Esophagus (tissue), 2 donors: ENCODE measurements at regions not wholly inside any gene's neighbourhood (a gene's known extent, or its start where the extent isn't known, plus 50 kb on each side); places are given as distances from the start of the nearest gene placed in this dataset.

Experiments
- H3K27ac ChIP-seq, 2 donors: one replicate each; pipeline ENCODE4 v1.5.1; 2013; ENCODE audit warnings: low read depth in 2 of 2, mild to moderate bottlenecking in 2 of 2, inconsistent platforms in 1 of 2, low read length in 1 of 2, moderate library complexity in 1 of 2
- H3K27me3 ChIP-seq, 2 donors: one replicate each; pipeline ENCODE4 v1.6.1; 2013; ENCODE audit warnings: low read length in 2 of 2, control low read depth in 1 of 2, mild to moderate bottlenecking in 1 of 2; ENCODE audit not compliant: insufficient read depth in 2 of 2, control insufficient read depth in 1 of 2
- H3K36me3 ChIP-seq, 2 donors: one replicate each; pipeline ENCODE4 v1.6.1; 2013; ENCODE audit warnings: low read length in 1 of 2; ENCODE audit not compliant: control insufficient read depth in 2 of 2, insufficient read depth in 2 of 2
- H3K4me1 ChIP-seq, 2 donors: one replicate each; pipeline ENCODE4 v1.6.1; 2013; ENCODE audit warnings: low read length in 1 of 2; ENCODE audit not compliant: control insufficient read depth in 2 of 2, insufficient read depth in 2 of 2
- H3K4me3 ChIP-seq, 2 donors: one replicate each; pipeline ENCODE4 v1.5.1; 2013; ENCODE audit warnings: low read length in 2 of 2, mild to moderate bottlenecking in 2 of 2, low read depth in 1 of 2, moderate library complexity in 1 of 2
- H3K9me3 ChIP-seq, 2 donors: one replicate each; pipeline ENCODE4 v1.6.1; 2013; ENCODE audit warnings: mild to moderate bottlenecking in 2 of 2, low read depth in 1 of 2, low read length in 1 of 2, moderate library complexity in 1 of 2; ENCODE audit not compliant: control insufficient read depth in 2 of 2, insufficient read depth in 1 of 2
- WGBS, 2 donors: extraction: QIAGEN DNeasy Blood & Tissue Kit; methylation state at CpG; one replicate each; pipeline ENCODE4 v1.1.7; 2013; 5-methylcytosine and 5-hydroxymethylcytosine counted together
- donor health status: healthy with polysubstance abuse.
- donor health status: Bipolar disorder and iron deficiency.

DNA sequence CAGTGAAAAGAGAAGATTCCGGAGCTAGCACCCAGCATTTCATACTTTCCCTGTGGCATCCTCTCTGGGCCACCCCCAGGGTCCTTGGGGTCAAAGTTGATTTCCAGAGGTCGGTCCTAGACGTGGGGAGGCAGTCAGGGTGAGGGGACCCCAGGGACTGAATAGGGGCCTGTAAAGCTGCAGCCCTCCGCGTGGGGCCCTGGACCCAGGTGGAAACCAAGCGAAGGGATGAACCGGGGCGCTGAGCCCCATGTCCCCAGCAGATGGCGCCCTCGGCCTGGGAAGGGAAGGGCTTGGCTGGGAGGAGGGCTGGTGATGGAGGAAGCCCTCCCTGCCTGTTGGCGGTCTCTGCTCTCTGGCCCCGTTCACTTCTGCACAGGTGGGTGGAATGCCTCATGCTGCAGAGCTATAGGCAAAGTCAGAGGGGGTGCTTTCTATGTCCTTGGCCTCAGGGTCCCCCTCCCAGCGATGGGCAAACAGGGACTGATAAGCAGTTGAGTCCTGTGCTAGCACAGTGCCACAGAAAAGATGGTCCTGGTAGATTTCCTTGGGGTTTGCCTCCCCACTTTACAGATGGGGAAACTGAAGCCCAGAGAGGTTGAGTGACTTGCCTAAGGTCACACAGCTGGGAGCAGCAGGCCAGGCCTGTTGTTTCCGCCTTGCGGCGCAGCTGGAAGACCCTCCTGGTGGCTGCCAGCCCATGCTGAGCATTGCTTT lies 163.4 kb upstream of the CIBAR2 start:
- Histone ChIP-seq H3K27me3 (no peaks in the 10 kb centered on the region), H3K4me3 (no peak overlapping the region), H3K36me3 (no peaks in the 10 kb centered on the region), H3K9me3 (no peaks in the 10 kb centered on the region), H3K27ac (no peak overlapping the region), H3K4me1 (peaks cover 0 to 3% of the 10 kb centered on the region in 2 donors)
- 37 to 40% methylated on average over 16 of the region's 16 CpGs for WGBS, 2 donors

- WGBS, 2 donors, result 78 to 83% methylated on average over 12 of the region's 12 CpGs
- no peak overlapping the region for H3K4me3 ChIP-seq
- no peaks in the 10 kb centered on the region for H3K36me3 ChIP-seq
- no peaks in the 10 kb centered on the region for H3K27me3 ChIP-seq
- H3K4me1 ChIP-seq, result peaks cover 0 to 3% of the 10 kb centered on the region in 2 donors
- no peaks in the 10 kb centered on the region for H3K9me3 ChIP-seq
- H3K27ac ChIP-seq, result no peak overlapping the region
Observed at GRCh38 chr16:85276258-85276657, 164.0 kb upstream of the CIBAR2 start.

GRCh38 chr16:85276721-85277120 lies 164.4 kb upstream of the CIBAR2 start:
- no peaks in the 10 kb centered on the region for H3K27me3 ChIP-seq
- H3K4me3 ChIP-seq, result no peak overlapping the region
- WGBS, 2 donors, result 85 to 89% methylated on average over 10 of the region's 10 CpGs
- H3K9me3 ChIP-seq, result no peaks in the 10 kb centered on the region
- H3K27ac ChIP-seq, result no peak overlapping the region
- H3K4me1 ChIP-seq, result peaks cover 0 to 3% of the 10 kb centered on the region in 2 donors
- H3K36me3 ChIP-seq, result no peaks in the 10 kb centered on the region

DNA sequence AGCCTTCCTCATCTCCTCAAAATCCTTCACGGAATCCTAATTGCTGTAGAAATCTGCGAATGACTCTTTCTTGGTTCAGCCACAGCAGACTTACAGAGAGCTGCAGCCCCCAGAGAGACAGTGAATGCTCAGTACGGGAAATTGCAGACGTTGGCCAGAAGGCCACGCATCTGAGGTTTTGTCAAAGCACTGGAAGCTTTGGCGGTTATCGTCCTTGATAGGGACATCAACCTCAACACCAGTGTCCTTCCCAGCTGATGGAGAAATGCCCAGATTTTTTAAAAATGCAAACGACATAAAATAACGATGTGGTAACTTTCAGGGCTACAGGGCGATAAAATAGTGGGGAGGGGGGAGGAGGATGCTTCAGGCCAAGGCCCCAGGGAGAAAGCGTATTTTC lies 166.6 kb upstream of the CIBAR2 start:
- WGBS, 2 donors, result 81 to 88% methylated on average over 11 of the region's 11 CpGs
- Histone ChIP-seq H3K27me3 (no peaks in the 10 kb centered on the region), H3K36me3 (no peaks in the 10 kb centered on the region), H3K4me3 (no peak overlapping the region), H3K27ac (no peak overlapping the region), H3K9me3 (no peaks in the 10 kb centered on the region), H3K4me1 (peaks cover 0 to 3% of the 10 kb centered on the region in 2 donors)

DNA sequence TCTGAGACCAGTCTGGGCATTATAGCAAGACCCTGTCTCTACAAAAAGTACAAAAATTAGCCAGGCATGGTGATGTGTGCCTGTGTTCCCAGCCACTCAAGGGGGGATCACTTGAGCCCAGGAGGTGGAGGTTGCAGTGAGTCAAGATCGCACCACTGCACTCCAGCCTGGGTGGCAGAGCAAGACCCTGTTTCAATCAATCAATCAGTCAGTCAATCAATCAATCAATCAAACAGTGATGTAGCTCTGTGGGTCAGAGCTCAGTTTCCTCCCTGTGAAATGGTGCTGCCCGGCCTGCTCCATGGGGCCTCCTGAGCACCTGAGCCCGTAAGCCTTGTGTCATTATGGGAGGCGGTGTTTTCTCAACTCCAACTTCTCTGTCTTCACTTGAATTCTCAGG lies 167.1 kb upstream of the CIBAR2 start:
- 86 to 92% methylated on average over 4 of the region's 4 CpGs for WGBS, 2 donors
- Histone ChIP-seq H3K27ac (no peak overlapping the region), H3K27me3 (no peaks in the 10 kb centered on the region), H3K4me3 (no peak overlapping the region), H3K36me3 (no peaks in the 10 kb centered on the region), H3K4me1 (peaks cover 0 to 3% of the 10 kb centered on the region in 2 donors), H3K9me3 (no peaks in the 10 kb centered on the region)

- Histone ChIP-seq H3K27ac (no peak overlapping the region), H3K9me3 (no peaks in the 10 kb centered on the region), H3K4me1 (peaks cover 0 to 3% of the 10 kb centered on the region in 2 donors), H3K36me3 (no peaks in the 10 kb centered on the region), H3K27me3 (no peaks in the 10 kb centered on the region), H3K4me3 (no peak overlapping the region)
- 84 to 92% methylated on average over 21 of the region's 21 CpGs for WGBS, 2 donors
Observed at GRCh38 chr16:85279825-85280545, 167.7 kb upstream of the CIBAR2 start.

- Histone ChIP-seq H3K4me3 (no peak overlapping the region), H3K9me3 (no peaks in the 10 kb centered on the region), H3K27ac (no peak overlapping the region), H3K27me3 (no peaks in the 10 kb centered on the region), H3K4me1 (peaks cover 0 to 4% of the 10 kb centered on the region in 2 donors), H3K36me3 (no peaks in the 10 kb centered on the region)
- WGBS, 2 donors, result 86 to 87% methylated on average over 9 of the region's 9 CpGs
Observed at GRCh38 chr16:85281181-85281580, 168.9 kb upstream of the CIBAR2 start.

- Histone ChIP-seq H3K27ac (no peak overlapping the region), H3K4me1 (peaks cover 0 to 4% of the 10 kb centered on the region in 2 donors), H3K36me3 (no peaks in the 10 kb centered on the region), H3K4me3 (no peak overlapping the region), H3K9me3 (no peaks in the 10 kb centered on the region), H3K27me3 (no peaks in the 10 kb centered on the region)
- 84 to 89% methylated on average over 8 of the region's 8 CpGs for WGBS, 2 donors
Observed at GRCh38 chr16:85282842-85283241, 170.6 kb upstream of the CIBAR2 start.

- WGBS, 2 donors, result 91 to 93% methylated on average over 22 of the region's 22 CpGs
- no peak overlapping the region for H3K27ac ChIP-seq
- no peak overlapping the region for H3K4me3 ChIP-seq
- H3K27me3 ChIP-seq, result no peaks in the 10 kb centered on the region
- peaks cover 0 to 4% of the 10 kb centered on the region in 2 donors for H3K4me1 ChIP-seq
- H3K9me3 ChIP-seq, result no peaks in the 10 kb centered on the region
- H3K36me3 ChIP-seq, result no peaks in the 10 kb centered on the region
Observed at GRCh38 chr16:85283305-85284050, 171.2 kb upstream of the CIBAR2 start.
